ENCODE measurements at regions not wholly inside any gene's neighbourhood (a gene's known extent, or its start where the extent isn't known, plus 50 kb on each side); places are given as distances from the start of the nearest gene placed in this dataset.

- DNase-seq, result no peak
Observed at GRCh38 chr2:207236156-207236935, 70.6 kb upstream of the KLF7 start.

- peak; percentile 55 for DNase-seq
Observed at GRCh38 chr2:207238831-207239701, 73.3 kb upstream of the KLF7 start.

GRCh38 chr2:207239754-207240494 lies 74.2 kb upstream of the KLF7 start:
- DNase-seq, result no peak

GRCh38 chr2:207240649-207241048 lies 74.9 kb upstream of the KLF7 start:
- no peak for DNase-seq

GRCh38 chr2:207241198-207241597 lies 75.5 kb upstream of the KLF7 start:
- peak; percentile 52 for DNase-seq

DNA sequence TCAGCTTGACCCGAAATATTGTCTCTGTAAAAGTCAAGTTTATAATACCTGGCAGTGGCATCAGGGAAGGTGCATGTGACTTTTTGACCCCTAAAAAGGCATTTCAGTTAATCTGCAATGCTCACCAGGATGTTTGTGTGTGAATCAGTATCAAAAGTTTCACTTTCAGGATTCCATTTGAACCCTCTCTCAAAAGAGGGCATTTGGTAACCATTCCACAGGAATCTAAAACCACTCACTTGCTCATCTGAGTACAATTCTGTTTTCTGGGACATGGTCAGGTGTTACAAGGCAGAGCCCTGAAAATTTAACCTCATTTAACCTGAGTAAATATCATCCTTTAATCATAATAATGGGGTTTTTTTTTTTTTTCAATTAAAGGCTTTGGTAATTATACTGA lies 77.9 kb upstream of the KLF7 start:
- DNase-seq, result no peak

- DNase-seq, result no peak
Observed at GRCh38 chr2:207244971-207245925, 79.5 kb upstream of the KLF7 start.

DNA sequence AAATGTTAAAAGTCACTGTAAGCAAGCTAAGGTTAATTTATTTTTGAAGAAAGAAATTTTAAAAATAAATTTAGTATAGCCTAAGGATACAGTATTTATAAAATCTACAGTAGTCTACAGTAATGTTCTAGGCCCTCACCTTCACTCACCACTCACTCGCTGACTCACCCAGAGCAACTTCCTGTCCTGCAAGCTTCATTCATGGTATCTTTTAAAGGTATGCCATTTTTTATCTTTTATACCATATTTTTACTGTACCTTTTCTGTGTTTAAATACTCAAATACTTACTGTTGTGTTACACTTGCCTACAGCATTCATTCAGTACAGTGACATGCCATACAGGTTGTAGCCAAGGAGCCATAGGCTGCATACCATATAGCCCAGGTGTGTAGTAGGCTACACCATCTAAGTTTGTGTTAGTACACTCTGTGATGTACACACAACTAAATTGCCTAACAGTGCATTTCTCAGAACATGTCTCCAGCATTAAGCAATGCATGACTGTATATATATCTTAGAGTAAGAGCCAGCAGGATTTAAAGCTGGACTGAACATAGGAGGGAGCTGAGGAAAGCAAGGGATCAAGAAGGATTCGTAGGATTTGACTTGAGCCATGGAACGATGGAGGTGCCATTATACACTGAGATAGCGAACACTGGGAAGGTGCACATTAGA lies 83.1 kb upstream of the KLF7 start:
- no peak for DNase-seq

GRCh38 chr2:207251022-207251421 lies 85.3 kb upstream of the KLF7 start:
- no peak for DNase-seq

DNA sequence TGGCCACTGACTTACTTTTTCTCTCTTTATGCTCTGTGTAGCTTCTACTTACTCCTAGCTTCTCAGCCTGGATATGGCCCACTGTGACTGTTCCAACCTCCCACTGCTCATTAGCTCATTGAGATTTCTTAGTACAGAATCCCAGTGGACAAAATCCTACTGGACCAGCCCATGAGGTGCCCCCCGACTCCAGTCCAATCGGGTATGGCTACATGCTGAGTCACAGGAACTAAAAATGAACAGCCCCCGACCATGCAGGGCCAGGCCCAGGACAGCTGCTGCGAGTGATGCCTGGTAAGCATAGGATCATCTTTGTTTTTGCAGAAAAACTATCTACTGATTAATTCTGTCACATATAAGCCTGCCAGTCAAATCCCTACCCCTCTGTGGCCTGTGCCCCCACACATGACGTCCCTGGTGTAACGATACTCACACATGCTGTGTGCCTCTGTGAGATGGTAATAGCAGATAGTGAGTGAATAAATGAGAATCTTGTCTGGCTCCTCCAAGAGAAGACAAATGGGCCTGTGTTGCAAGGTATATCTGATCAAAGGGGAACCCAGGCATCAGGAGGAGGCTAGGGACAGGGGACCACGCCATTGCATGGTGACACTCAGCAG lies 85.9 kb upstream of the KLF7 start:
- DNase-seq, result no peak

DNA sequence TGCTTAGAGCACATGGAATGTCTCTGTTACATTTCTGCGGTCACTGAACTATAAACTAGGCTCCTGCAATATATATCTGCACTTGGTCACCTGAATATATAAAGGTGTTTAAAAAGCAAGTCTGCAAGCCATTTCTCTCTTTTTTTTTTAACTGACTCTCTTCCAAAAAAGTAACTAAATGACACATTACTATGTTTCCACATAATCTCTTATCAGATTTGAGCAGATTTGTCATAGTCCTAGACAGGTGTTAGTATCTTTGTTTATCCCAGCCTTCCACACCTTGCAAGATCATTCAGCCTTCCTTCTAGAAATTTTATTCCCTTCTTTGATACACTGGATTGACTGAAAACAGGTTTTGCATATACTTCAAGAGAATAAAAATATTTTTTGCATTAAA lies 86.7 kb upstream of the KLF7 start:
- DNase-seq, result no peak

DNA sequence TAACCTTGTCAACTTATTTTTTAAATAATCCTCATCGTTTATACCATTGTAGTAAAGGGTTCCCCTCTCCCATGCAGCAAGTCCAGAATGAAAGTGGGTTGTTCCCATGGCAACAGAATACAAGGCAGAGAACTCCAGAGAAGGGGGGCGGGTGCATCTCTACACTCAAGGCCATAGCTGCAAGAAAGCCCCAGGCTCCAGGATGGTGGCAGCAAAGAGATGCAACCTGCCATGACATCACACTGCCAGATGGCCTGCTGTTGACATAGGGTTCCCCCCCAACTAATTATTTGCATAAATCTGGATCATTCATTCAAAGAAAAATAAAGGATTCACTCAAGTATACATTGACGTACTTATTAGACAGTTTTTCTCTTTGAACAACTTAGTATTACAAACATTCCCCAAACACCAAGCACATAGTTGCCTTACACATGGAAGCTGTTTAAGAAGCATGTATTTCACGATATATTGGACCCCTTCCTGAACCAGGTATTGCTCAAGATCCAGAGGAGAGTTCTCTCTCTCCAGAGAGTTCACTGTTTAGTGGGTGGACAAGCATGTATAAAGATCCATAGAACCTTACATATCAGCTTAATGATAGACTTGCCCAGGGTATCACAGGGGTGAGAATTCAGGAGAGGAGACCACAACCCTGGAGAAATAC lies 87.4 kb upstream of the KLF7 start:
- DNase-seq, result no peak

DNA sequence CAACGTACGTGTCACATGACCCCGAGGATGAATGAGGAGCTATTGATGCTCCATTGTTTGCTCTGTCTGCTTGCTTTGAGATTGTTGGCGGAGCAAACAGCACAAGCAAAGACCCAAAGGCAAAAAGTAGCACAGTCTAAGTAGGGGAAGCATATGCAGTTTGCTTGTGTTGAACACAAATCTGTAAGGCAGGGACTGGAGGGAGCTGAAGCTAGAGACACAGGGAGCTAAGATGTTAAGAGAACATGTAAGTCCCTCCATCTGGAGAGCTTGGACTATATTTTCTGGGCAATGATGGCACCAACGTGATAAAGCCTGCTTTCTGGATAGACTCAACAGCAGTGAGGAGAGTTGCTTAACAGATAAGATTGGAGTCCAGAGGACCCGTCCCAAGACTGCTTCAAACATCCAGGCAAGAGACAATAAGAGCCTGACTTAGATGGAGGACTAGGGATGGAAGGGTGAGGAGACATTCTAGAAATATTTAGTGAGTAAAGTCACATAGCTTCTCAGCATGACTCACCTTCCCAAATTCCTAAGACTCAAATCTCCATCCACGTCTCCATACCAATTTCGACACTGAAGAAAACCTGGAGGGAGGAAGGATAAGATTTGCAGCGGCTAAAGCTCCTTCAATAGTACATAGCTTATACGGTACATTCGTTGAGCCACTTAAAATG lies 88.1 kb upstream of the KLF7 start:
- DNase-seq, result no peak

DNA sequence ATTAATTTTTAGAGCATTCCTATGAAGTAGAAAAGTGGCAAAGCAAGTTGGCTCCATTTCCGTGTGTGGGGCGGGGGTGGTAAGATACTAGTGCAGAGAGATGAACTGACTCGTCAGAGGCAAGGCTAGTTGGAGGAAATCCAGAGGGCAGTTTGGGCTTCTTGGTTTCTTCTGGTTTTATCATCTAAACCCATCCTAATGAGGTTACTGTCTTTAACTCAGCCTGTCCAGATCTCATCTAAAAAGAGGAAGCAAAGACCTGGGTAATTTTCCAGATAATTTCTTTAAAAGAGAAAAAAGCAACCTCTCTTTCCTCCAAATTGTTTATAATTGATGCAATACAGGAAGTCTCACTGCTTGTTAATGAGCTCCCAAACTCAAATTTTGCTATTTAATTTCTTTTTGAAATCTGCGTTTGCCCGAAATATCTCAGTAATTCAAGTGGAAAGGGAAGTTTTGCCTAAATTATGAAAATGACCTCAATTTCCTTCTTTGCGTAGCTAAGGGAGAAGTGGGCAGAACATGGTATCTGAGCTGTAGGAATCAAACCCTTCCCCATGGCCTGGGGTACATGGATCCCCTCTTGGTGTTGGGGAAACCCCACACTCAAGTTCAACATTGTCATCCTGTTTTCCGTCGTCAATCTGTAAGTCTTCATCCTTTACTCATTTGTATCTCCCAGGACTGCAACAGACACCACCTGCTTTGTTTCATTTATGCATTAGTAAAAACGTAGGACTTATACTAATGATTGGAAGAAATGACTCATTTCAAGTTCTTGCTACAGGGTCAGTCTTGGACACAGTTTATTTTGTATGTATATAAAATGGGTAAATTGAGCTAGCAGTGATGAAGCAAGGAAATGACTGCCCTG lies 89.1 kb upstream of the KLF7 start:
- no peak for DNase-seq

DNA sequence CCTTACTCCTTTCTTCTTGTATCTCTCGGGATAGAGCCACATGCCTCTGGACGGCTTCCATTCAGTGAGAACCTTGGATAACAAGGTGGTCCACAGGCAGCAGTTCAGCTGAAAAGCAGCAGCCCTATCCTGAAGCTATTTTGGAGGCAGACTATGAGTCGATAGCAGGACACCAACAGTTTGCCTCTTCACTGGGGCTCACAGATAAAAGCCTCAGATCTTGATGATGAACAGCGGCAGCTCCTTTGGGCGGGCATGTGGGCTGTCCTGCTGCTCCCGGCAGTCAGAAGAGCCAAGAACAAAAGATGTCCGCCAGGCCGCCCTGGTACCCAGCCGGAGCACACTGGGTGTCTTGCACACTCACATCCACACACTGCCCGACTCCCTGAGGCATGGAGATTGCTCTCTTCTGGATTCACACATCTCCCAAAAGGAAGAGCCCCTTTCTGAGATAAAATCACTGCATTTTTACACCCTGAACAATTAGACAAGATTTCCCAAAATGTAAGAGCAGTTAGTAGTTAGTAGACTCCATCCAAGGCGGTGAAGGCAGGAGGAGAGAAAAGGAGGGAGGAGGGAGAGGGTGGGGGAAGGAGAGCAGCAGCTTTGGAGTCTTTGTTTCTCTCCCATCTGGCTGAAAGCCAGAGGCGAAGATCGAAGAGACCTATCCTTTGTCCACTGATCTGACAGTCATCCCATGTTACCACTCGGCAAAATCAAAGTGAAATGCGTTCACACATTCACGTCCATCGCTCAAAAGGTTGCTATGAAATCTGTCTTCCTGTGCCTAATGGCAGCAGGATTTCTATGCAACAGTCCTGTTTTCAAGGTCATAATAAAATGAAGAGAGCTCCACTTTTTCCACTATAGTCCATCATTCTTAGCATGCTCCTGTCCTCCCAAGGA lies 90.1 kb upstream of the KLF7 start:
- no peak for DNase-seq

- no peak for DNase-seq
Observed at GRCh38 chr2:207256476-207257207, 90.9 kb upstream of the KLF7 start.

Measured in stimulated activated CD4-positive, alpha-beta T cell treated with anti-CD3 and anti-CD28 coated beads, Interleukin-4, amount 100 ng/mL, for 24 hours (primary cell).